ENCODE measurements at regions not wholly inside any gene's neighbourhood (a gene's known extent, or its start where the extent isn't known, plus 50 kb on each side); places are given as distances from the start of the nearest gene placed in this dataset.

DNA sequence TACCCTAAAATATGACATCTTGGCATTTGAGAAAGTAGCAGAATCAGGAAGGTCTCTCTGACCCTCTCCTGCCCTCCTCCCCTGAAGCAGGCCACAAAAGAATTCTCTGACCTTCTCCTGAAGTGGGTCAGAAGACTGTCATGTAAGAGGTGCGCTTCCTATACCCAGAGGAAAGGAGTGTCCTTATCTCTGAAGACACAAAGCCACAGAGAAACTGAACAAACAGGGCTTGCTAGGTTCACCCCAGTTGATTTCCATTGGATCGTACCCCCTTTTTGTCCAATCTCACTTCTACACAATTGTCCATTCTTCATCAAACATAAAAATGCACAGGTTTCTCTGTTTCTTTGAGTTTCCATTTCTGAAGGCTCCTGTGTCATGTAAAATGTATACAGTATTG lies 272.0 kb upstream of the SOX4 start:
- H3K27ac ChIP-seq (ENCODE audit: low read depth, low read length): no peak overlapping the region
- Mint-ChIP-seq H3K9me3 (ENCODE audit: unreplicated experiment) (peaks cover 4% of the 10 kb centered on the region), H3K27ac (ENCODE audit: unreplicated experiment) (no peak overlapping the region), H3K4me1 (ENCODE audit: low read depth, unreplicated experiment) (peaks cover 4% of the 10 kb centered on the region), H3K36me3 (ENCODE audit: low read depth, unreplicated experiment) (no peaks in the 10 kb centered on the region), H3K4me3 (ENCODE audit: unreplicated experiment) (no peak overlapping the region), H3K27me3 (ENCODE audit: low read depth, unreplicated experiment) (no peaks in the 10 kb centered on the region)
- H4K20me1 ChIP-seq (ENCODE audit: insufficient read depth, low read length): no peaks in the 10 kb centered on the region
- no peaks in the 10 kb centered on the region for H3K79me2 ChIP-seq (ENCODE audit: insufficient read depth, low read length)
- no peak overlapping the region for H3K4me3 ChIP-seq (ENCODE audit: insufficient read depth, low read depth, low read length)
- H3K9ac ChIP-seq (ENCODE audit: low read length): no peak overlapping the region
- H3K9me3 ChIP-seq (ENCODE audit: insufficient read depth, low read depth, low read length): no peaks in the 10 kb centered on the region
- no peaks in the 10 kb centered on the region for H3K36me3 ChIP-seq (ENCODE audit: insufficient read depth, low read length)
- no peaks in the 10 kb centered on the region for H3K4me1 ChIP-seq (ENCODE audit: insufficient read depth, low read length)
- no peak overlapping the region for H3K4me2 ChIP-seq (ENCODE audit: low read length)
- TF ChIP-seq, protein P1, sequence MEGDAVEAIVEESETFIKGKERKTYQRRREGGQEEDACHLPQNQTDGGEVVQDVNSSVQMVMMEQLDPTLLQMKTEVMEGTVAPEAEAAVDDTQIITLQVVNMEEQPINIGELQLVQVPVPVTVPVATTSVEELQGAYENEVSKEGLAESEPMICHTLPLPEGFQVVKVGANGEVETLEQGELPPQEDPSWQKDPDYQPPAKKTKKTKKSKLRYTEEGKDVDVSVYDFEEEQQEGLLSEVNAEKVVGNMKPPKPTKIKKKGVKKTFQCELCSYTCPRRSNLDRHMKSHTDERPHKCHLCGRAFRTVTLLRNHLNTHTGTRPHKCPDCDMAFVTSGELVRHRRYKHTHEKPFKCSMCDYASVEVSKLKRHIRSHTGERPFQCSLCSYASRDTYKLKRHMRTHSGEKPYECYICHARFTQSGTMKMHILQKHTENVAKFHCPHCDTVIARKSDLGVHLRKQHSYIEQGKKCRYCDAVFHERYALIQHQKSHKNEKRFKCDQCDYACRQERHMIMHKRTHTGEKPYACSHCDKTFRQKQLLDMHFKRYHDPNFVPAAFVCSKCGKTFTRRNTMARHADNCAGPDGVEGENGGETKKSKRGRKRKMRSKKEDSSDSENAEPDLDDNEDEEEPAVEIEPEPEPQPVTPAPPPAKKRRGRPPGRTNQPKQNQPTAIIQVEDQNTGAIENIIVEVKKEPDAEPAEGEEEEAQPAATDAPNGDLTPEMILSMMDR (IDR thresholded peaks at IDR 0.05; ENCODE audit: insufficient read depth, low read depth, low read length): no peak
- TF ChIP-seq EZH2 (IDR thresholded peaks at IDR 0.05; ENCODE audit: insufficient read depth, low read length): no peak
- no peak for DNase-seq (ENCODE audit: low read depth)
- H3K27me3 ChIP-seq (ENCODE audit: insufficient read depth, low read length): no peaks in the 10 kb centered on the region
- no peak for FAIRE-seq
- no peak overlapping the region for H2AFZ ChIP-seq (ENCODE audit: low read depth, low read length)

- Histone ChIP-seq H3K9me3 (ENCODE audit: insufficient read depth, low read depth, low read length) (no peaks in the 10 kb centered on the region), H2AFZ (ENCODE audit: low read depth, low read length) (no peak overlapping the region), H3K27me3 (ENCODE audit: insufficient read depth, low read length) (no peaks in the 10 kb centered on the region), H3K36me3 (ENCODE audit: insufficient read depth, low read length) (no peaks in the 10 kb centered on the region), H3K79me2 (ENCODE audit: insufficient read depth, low read length) (no peaks in the 10 kb centered on the region), H3K4me1 (ENCODE audit: insufficient read depth, low read length) (no peaks in the 10 kb centered on the region), H3K27ac (ENCODE audit: low read depth, low read length) (no peak overlapping the region), H3K4me2 (ENCODE audit: low read length) (no peak overlapping the region), H4K20me1 (ENCODE audit: insufficient read depth, low read length) (no peaks in the 10 kb centered on the region), H3K4me3 (ENCODE audit: insufficient read depth, low read depth, low read length) (no peak overlapping the region), H3K9ac (ENCODE audit: low read length) (no peak overlapping the region)
- FAIRE-seq (no peak), DNase-seq (ENCODE audit: low read depth) (no peak)
- Mint-ChIP-seq H3K27ac (ENCODE audit: unreplicated experiment) (no peak overlapping the region), H3K4me1 (ENCODE audit: low read depth, unreplicated experiment) (peaks cover 4% of the 10 kb centered on the region), H3K9me3 (ENCODE audit: unreplicated experiment) (peaks cover 4% of the 10 kb centered on the region), H3K4me3 (ENCODE audit: unreplicated experiment) (no peak overlapping the region), H3K27me3 (ENCODE audit: low read depth, unreplicated experiment) (no peaks in the 10 kb centered on the region), H3K36me3 (ENCODE audit: low read depth, unreplicated experiment) (no peaks in the 10 kb centered on the region)
- no peak for TF ChIP-seq EZH2 (IDR thresholded peaks at IDR 0.05; ENCODE audit: insufficient read depth, low read length)
- TF ChIP-seq, protein P1 (IDR thresholded peaks at IDR 0.05; ENCODE audit: insufficient read depth, low read depth, low read length): no peak
Measured at GRCh38 chr6:21323577-21323976, 270.0 kb upstream of the SOX4 start.

DNA sequence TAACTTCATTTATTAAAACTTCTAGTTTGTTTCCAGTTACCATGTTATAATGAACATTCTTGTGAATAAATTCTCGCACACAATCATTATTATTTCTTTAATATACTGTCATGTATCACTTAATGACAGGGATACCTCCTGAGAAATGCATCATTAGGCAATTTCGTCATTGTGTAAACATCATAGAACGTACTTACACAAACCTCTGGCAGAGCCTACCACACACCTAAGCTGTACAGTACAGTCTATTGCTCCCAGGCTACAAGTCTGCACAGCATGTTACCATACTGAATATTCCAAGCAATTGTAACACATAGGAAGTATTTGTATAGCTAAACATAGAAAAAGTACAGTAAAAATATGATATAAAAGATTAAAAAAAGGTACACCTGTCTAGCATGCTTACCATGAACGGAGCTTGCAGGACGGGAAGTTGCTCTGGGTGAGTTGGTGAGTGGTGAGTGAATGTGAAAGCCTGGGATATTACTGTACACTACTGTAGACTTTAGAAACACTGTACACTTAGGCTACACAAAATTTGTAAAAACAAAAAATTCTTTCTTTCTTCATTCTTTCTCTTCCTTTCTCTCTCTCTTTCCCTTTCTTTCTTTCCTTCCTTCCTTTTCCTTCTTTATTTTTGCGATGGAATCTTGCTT lies 268.2 kb upstream of the SOX4 start:
- peaks cover 4% of the 10 kb centered on the region for H3K4me1 Mint-ChIP-seq (ENCODE audit: low read depth, unreplicated experiment)
- Histone ChIP-seq H3K4me3 (ENCODE audit: insufficient read depth, low read depth, low read length) (no peak overlapping the region), H2AFZ (ENCODE audit: low read depth, low read length) (no peak overlapping the region), H3K9ac (ENCODE audit: low read length) (no peak overlapping the region), H3K4me1 (ENCODE audit: insufficient read depth, low read length) (no peaks in the 10 kb centered on the region), H3K27ac (ENCODE audit: low read depth, low read length) (no peak overlapping the region), H3K9me3 (ENCODE audit: insufficient read depth, low read depth, low read length) (no peaks in the 10 kb centered on the region), H3K4me2 (ENCODE audit: low read length) (no peak overlapping the region), H4K20me1 (ENCODE audit: insufficient read depth, low read length) (no peaks in the 10 kb centered on the region), H3K36me3 (ENCODE audit: insufficient read depth, low read length) (no peaks in the 10 kb centered on the region), H3K27me3 (ENCODE audit: insufficient read depth, low read length) (no peaks in the 10 kb centered on the region), H3K79me2 (ENCODE audit: insufficient read depth, low read length) (no peaks in the 10 kb centered on the region)
- TF ChIP-seq EZH2 (IDR thresholded peaks at IDR 0.05; ENCODE audit: insufficient read depth, low read length): no peak
- TF ChIP-seq, protein P1 (IDR thresholded peaks at IDR 0.05; ENCODE audit: insufficient read depth, low read depth, low read length): no peak
- no peaks in the 10 kb centered on the region for H3K9me3 Mint-ChIP-seq (ENCODE audit: unreplicated experiment)
- H3K27me3 Mint-ChIP-seq (ENCODE audit: low read depth, unreplicated experiment): no peaks in the 10 kb centered on the region
- DNase-seq (ENCODE audit: low read depth) (no peak), FAIRE-seq (no peak)
- no peaks in the 10 kb centered on the region for H3K36me3 Mint-ChIP-seq (ENCODE audit: low read depth, unreplicated experiment)
- no peak overlapping the region for H3K4me3 Mint-ChIP-seq (ENCODE audit: unreplicated experiment)
- no peak overlapping the region for H3K27ac Mint-ChIP-seq (ENCODE audit: unreplicated experiment)

Measured in astrocyte (in vitro differentiated cells and primary cell).